Embryonic facial prominence (tissue), 1 donor: ENCODE measurements at regions not wholly inside any gene's neighbourhood (a gene's known extent, or its start where the extent isn't known, plus 50 kb on each side); places are given as distances from the start of the nearest gene placed in this dataset.
"Not testable (repeated sequence)": the region's sequence is repeated elsewhere in the genome, so short reads cannot be mapped to it uniquely, and the experiment has no call there.

ENCODE experiments used
- DNase-seq: peaks from one replicate; pipeline ENCODE4 v3.0.0-alpha.2; 2016; ENCODE audit errors: extremely low spot score

DNA sequence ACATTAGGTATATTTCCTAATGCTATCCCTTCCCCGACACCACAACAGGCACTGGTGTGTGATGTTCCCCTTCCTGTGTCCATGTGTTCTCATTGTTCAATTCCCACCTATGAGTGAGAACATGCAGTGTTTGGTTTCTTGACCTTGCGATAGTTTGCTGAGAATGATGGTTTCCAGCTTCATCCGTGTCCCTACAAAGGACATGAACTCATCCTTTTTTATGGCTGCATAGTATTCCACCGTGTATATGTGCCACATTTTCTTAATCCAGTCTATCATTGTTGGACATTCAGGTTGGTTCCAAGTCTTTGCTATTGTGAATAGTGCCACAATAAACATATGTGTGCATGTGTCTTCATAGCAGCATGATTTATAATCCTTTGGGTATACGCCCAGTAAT, 228.5 kb upstream of the RARB start:
- DNase-seq: not testable (repeated sequence)

DNA sequence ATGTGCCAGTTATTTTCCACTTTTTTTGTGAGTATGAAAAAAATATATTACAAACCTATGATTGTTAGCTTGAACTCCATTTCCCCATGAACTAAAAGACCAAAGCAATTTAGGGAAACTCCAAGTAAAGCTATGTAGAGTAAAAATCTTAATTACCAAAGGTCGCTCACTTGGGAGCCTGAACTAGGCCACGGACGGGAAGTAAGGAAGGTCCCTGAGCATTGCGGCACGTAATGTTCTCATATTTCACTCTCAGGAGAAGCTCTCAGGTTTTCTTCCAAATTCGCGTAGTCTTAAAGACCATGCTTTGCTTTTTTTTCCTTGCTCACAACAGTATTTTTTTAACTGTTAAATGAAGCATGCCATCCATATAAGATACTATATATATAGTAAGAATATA, 215.3 kb upstream of the RARB start:
- no peak for DNase-seq

DNA sequence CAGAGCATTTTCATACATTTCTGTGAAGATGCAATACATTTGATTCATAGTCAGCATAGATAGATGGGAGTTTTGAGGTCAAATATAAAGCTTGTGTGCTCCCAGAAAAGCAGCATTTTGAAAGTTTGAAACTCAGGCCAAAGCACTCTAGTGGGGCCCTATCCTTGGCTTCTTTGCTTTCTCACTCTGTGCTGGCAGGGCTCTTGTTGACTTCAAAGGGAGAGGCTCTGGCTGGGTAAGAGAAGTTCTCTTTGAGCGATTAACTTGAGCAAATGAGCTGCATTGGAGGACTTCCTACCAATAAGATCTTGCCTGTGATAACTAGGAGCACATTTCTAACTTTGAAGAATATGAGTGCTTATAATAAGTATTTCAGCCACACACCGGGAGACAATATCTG, 214.0 kb upstream of the RARB start:
- no peak for DNase-seq

DNA sequence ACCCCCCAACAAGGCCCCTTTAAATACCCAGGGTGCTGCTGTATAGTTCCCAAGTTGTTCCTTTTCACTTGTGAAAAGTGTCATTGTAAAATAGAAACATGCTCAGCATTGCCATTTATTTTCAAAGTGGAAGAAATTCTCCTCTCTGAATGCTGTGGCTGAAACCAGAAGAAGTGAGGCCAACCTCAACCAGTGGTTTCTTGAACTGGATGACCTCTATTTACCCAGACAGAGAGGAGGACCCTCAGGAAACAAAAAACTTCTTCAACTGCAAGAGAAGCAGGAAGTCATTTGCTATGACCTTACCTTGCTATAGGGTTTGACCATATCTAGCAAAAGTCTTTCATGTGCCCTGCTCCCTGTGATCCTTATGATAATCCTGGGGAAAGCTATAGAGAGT, 209.7 kb upstream of the RARB start:
- no peak for DNase-seq

DNA sequence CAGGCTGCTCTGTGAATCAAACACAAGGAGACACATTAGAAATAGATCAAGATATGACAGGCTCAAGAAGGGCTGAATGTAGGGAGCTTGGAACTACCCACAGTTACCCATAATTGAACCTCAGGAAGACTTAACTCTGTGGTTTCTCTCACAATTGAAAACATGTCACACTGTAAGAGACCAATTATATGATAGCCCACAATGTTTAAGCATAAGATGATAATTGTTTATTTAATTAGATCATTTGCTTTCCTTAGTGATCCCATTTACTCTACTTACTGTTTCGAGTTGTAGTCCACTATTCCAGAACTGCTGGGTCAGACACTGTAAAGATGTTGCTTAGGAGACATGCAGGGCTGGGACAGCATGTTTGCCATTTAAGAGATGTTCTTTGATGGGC, 201.3 kb upstream of the RARB start:
- DNase-seq: no peak

- no peak for DNase-seq
Measured at GRCh38 chr3:25229586-25229985, 198.5 kb upstream of the RARB start.

DNA sequence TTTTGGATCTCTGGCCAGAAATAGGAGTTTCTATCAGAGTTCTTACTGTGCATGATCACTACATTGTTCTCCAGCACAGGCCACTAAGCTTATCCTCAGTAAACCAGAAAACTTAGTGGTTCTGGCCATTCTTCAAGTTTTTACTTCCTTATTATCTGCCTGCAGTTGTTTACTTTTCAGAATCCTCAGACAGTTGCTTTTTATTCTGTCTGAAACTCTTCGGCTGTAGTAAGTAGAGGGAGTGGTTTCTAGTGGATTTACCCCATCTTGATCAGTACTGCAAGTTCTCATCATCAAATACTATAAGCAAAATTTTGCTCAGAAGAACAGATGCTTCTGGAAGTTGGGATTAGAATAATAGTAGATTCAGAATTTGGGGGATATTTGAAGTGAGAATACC, 193.0 kb upstream of the RARB start:
- no peak for DNase-seq

GRCh38 chr3:25235466-25235865, 192.6 kb upstream of the RARB start:
- DNase-seq: no peak

- DNase-seq: no peak
Measured at GRCh38 chr3:25237602-25238001, 190.5 kb upstream of the RARB start.

- DNase-seq: no peak
Measured at GRCh38 chr3:25239042-25239441, 189.0 kb upstream of the RARB start.

DNA sequence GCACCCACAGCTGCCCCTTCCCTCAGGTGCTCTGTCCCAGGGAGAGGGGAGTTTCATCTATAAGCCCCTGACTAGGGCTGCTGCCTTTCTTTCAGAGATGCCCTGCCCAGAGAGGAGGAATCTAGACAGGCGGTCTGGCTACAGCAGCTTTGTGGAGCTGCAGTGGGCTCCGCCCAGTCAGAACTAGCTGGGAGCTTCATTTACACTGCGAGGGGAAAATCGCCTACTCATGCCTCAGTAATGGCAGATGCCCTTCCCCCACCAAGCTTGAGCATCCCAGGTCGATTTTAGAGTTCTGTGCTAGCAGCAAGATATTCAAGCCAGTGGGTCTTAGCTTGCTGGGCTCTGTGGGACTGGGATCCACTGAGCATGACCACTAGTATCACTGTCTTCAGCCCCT, 181.2 kb upstream of the RARB start:
- DNase-seq: no peak

- no peak for DNase-seq
Measured at GRCh38 chr3:25252291-25252690, 175.8 kb upstream of the RARB start.

GRCh38 chr3:25257026-25257425, 171.0 kb upstream of the RARB start:
- no peak for DNase-seq

- DNase-seq: no peak
Measured at GRCh38 chr3:25259871-25260270, 168.2 kb upstream of the RARB start.

DNA sequence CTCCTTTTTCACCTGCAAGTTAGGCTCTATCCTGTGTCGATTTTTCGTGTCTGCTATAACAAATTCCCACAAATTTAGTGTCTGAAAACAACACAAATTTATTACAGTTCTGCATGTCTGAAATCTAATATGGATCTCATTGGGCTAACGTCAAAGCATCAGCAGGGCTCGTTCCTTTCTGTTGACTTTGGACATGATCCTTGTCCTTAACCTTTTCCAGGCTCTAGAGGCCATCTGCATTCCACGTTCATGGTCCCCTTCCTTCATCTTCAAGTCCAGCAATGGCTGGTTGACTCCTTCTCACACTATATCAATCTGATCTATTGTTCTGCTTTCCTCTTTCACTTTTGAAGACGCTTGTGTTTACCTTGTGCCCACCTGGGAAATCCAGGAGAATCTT, 165.7 kb upstream of the RARB start:
- DNase-seq: no peak

DNA sequence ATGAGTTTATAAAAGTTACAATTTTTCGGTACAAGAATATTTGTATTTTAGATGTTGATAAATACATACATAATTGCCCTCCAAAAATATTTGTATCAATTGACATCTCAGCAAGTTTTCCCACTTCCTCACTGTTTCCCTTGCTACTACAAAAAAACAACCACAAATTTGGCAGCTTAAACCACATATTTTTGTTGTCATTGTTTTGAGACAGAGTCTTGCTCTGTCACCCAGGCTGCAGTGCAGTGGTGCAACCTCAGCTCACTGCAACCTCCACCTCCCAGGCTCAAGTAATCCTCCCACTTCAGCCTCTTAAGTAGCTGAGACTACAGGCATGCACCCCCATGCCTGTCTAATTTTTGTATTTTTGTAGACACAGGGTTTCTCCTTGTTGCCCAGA, 162.8 kb upstream of the RARB start:
- DNase-seq: no peak

GRCh38 chr3:25266677-25267076, 161.4 kb upstream of the RARB start:
- DNase-seq: no peak

GRCh38 chr3:25272090-25272489, 156.0 kb upstream of the RARB start:
- DNase-seq: no peak

DNA sequence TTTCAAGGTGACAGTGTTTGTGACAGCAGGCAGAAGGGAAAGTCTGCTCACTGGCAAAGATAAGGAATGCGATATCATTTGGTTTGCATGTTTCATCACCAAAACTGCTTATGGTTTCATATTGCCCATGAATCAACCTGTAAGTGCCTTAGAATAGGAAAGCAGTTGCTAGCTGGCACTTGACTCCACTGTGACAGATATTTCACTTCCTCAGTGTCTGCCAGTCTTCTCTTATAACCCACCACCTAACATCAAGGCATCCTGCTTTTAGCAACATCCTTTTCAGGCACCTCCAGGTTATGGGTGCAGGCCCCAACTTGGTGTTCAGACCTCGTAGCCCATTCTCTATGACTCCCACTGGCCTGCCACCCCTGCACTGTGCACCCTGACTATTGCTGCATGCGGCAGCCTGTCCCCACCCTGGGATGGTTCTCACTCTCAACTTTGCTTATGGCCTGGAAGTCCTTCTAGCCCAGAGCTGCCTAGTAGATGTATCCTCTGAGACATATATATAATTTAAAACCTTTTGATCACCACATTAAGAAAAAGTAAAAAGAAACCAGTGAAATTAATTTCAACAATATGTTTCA, 154.4 kb upstream of the RARB start:
- no peak for DNase-seq

- no peak for DNase-seq
Measured at GRCh38 chr3:25277503-25277902, 150.6 kb upstream of the RARB start.

DNA sequence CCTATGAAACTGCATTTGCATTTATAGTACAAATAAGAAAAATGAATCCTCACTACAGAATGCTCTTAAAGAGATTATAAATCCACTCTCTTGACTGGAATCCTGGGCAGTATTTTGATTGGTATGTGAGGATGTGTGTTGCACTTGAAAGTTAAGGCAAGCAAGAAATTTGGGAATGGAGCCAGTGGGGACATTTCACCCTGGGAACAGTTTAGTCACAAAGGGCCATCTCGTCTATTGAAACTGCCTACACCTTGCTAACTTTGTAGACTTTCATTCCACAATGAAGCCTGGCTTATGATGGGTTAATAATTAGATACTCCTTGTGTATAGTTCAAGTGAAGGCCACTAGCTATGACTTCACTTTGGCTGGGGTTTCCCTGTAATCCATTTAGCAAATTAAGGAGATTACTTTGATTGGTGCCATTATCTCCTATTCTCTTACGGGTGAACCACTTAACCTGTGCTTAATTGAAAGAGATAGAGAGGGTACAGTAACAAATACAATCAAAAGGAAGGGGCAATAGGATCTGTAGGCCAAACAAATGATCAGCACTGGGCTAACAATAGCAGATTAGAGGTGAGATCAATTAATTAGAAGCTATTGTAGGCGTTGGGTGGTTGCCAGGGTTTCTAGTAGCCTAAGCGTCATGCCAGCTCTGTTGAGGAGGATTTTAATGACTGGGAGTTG, 146.9 kb upstream of the RARB start:
- DNase-seq: no peak

DNA sequence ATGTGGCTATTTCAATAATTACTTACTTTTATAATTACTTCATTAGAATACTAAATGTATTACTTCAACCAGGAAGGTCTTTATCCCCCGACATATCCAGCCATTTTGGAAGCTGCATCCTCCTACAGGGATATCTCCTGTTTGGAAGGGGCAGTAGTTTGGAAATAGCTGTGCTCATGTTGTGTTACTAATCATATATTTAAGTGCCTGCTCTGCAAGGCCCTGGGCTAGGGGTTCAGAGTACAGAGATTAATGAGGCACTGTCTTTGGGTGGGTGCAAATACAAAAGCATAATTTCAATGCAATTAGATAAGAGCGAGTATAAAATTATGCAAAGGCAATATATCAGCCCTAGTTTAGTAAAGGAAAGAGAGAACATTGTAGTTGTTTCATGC, 146.3 kb upstream of the RARB start:
- DNase-seq: no peak

DNA sequence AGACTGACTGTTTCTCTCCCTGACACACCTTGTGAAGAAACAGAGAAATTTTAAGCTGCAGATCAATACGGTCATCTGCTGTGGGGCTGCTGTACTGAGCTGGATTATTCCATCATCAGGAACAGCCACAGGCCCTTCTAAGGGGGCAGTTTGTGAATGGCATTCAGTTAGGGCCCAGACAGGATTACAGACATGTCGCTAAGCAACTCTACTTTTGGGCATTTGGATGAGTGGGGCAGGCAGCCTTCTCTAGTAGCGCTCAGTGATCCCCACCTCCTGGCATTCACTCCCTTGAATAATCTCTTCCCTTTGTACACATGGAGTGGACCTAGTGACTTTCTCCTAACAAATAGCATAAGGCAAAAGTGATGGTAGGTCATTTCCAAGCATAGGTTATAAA, 144.4 kb upstream of the RARB start:
- no peak for DNase-seq

DNA sequence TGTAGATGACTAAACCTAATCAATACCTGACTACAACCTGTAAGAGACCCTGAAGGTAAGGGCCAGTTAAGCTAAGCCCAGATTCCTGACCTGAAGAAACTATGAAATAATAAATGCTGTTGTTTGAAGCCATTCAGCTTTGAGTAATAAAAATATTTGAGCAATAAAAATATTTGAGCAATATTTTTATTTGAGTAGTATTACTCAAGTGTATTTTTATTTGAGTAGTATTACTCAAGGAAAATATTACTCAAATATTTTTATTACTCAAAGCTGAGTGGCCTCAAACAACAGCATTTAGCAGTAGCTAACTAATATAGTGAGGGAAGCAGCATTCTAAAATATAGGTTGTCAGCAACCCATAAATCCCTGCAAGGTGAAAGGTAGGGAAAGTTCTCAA, 143.8 kb upstream of the RARB start:
- DNase-seq: no peak
